Stimulated activated CD4-positive, alpha-beta T cell treated with anti-CD3 and anti-CD28 coated beads, TNF-alpha, amount 100 ng/mL, for 24 hours (primary cell): ENCODE measurements at regions not wholly inside any gene's neighbourhood (a gene's known extent, or its start where the extent isn't known, plus 50 kb on each side); places are given as distances from the start of the nearest gene placed in this dataset.
A peak's percentile ranks its signal among the peaks of the same experiment; 100 is the strongest.

Experiments used
- DNase-seq, 3 experiments: peaks; one replicate each; pipeline ENCODE4 v3.0.0-alpha.2; 2020; ENCODE audit warnings: low read depth in 3 of 3

- no peak for DNase-seq
These were observed 58.6 kb downstream of the PHETA1 start for GRCh38 chr12:111310076-111310870.

GRCh38 chr12:111309584-111309983 lies 59.3 kb downstream of the PHETA1 start:
- no peak for DNase-seq

- DNase-seq: no peak
These were observed 60.4 kb downstream of the PHETA1 start for GRCh38 chr12:111308473-111308872.

GRCh38 chr12:111304642-111305071 lies 64.2 kb downstream of the PHETA1 start:
- peak in 2 of 3 experiments; percentile 10 to 50 for DNase-seq

- no peak for DNase-seq
These were observed 65.4 kb downstream of the PHETA1 start for GRCh38 chr12:111303531-111303930.

- DNase-seq: peak; percentile 13 to 47 (median 21)
These were observed 70.1 kb downstream of the PHETA1 start for GRCh38 chr12:111298582-111299436.

- DNase-seq: no peak
These were observed 71.0 kb downstream of the PHETA1 start for GRCh38 chr12:111297703-111298426.

- DNase-seq: no peak
These were observed 71.9 kb downstream of the PHETA1 start for GRCh38 chr12:111296906-111297463.

GRCh38 chr12:111295176-111295575 lies 73.7 kb downstream of the PHETA1 start:
- DNase-seq: no peak

- no peak for DNase-seq
These were observed 75.5 kb downstream of the PHETA1 start for GRCh38 chr12:111293266-111294009.

GRCh38 chr12:111291357-111291756 lies 77.5 kb downstream of the PHETA1 start:
- DNase-seq: no peak

GRCh38 chr12:111288771-111289170 lies 80.1 kb downstream of the PHETA1 start:
- DNase-seq: no peak

- no peak for DNase-seq
These were observed 81.6 kb downstream of the PHETA1 start for GRCh38 chr12:111287125-111287900.

- no peak for DNase-seq
These were observed 83.7 kb downstream of the PHETA1 start for GRCh38 chr12:111285200-111285599.

GRCh38 chr12:111284709-111285108 lies 84.2 kb downstream of the PHETA1 start:
- DNase-seq: no peak

- DNase-seq: no peak
These were observed 84.9 kb downstream of the PHETA1 start for GRCh38 chr12:111283966-111284365.

GRCh38 chr12:111283521-111283920 lies 85.4 kb downstream of the PHETA1 start:
- no peak for DNase-seq

GRCh38 chr12:111277570-111277969 lies 91.3 kb downstream of the PHETA1 start:
- no peak for DNase-seq

GRCh38 chr12:111276146-111276545 lies 92.7 kb downstream of the PHETA1 start:
- DNase-seq: no peak

GRCh38 chr12:111275308-111275707 lies 93.6 kb downstream of the PHETA1 start:
- no peak for DNase-seq
